ENCODE measurements at regions not wholly inside any gene's neighbourhood (a gene's known extent, or its start where the extent isn't known, plus 50 kb on each side); places are given as distances from the start of the nearest gene placed in this dataset.

DNA sequence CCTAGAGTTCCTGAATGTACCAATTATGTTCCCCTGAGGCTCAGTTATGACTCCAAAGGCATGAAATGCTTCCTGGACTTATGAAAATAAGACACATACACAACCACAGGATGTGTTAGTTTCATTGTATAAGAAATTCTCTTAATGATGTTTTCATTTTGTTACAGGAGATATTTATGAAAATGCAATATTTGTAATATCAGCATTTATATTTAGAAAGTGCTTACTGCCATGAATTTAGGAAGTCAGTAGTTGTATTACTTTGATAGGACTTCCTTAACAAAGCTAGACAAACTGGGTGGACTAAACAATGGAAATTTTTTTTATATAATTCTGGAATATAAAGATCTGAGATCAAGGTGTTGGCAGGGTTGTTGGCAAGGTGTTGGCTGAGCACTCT lies 572.1 kb upstream of the IGFBP7 start:
- no peak for TF ChIP-seq CTCF (IDR thresholded peaks at IDR 0.05)
- no peak for TF ChIP-seq ZFX (IDR thresholded peaks at IDR 0.05; ENCODE audit: borderline replicate concordance)

Measured in 22Rv1 (cell line).